ENCODE measurements at regions not wholly inside any gene's neighbourhood (a gene's known extent, or its start where the extent isn't known, plus 50 kb on each side); places are given as distances from the start of the nearest gene placed in this dataset.

DNA sequence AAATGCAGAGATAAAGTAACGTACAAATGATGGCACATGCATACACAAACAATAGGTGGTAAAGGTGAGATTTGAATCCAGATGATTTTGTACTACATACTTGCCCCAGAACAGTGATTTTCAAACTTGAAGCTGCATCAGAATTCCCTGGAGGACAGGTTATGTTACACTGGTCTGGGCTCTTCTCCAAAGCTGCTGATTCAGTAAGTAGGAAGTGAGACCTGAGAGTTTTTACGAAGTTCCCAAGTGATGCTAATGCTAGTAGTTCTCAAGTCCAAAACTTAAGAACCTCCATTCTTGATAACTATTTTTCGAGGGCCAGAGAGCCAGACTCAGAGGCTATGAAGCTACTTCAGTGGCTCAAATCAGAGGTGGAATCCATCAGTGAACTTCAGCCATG is 159.0 kb upstream of the POM121L12 start:
- Histone ChIP-seq H3K36me3 (ENCODE audit: control insufficient read depth in 2 of 4, insufficient read depth in 4 of 4, low read length in 3 of 4) (no peaks in the 10 kb centered on the region), H3K9ac (replicated peaks in 1 of 4; ENCODE audit: extremely low read depth in 1 of 4, low read depth in 3 of 4, low read length in 3 of 4) (no peak overlapping the region), H3K27me3 (replicated peaks in 1 of 4; ENCODE audit: control insufficient read depth in 3 of 4, extremely low read depth in 1 of 4, insufficient read depth in 3 of 4, low read length in 3 of 4) (no peaks in the 10 kb centered on the region), H2BK120ac (replicated peaks; ENCODE audit: low read depth, low read length) (no peak overlapping the region), H3K79me1 (ENCODE audit: low read depth, low read length) (no peaks in the 10 kb centered on the region), H2AK5ac (ENCODE audit: low read depth, low read length) (no peak overlapping the region), H3K23me2 (ENCODE audit: low read depth, low read length) (no peaks in the 10 kb centered on the region), H2AFZ (ENCODE audit: low read length) (no peak overlapping the region), H4K20me1 (replicated peaks in 1 of 2; ENCODE audit: control insufficient read depth in 1 of 2, insufficient read depth in 2 of 2, low read length in 2 of 2) (no peaks in the 10 kb centered on the region), H3K27ac (ENCODE audit: low read depth, low read length) (no peak overlapping the region), H3K9me3 (ENCODE audit: insufficient read depth in 2 of 2, low read depth in 1 of 2, low read length in 1 of 2) (no peaks in the 10 kb centered on the region), H4K5ac (ENCODE audit: insufficient read length, low read depth, low read length) (no peak overlapping the region), H3K4me3 (ENCODE audit: extremely low read depth in 1 of 4, insufficient read depth in 2 of 4, low read depth in 3 of 4, low read length in 4 of 4) (no peak overlapping the region), H3K4ac (replicated peaks; ENCODE audit: insufficient read length, low read depth, low read length) (no peak overlapping the region), H2BK15ac (ENCODE audit: low read length) (no peak overlapping the region), H3K4me2 (ENCODE audit: insufficient read depth in 1 of 2, low read depth in 2 of 2, low read length in 2 of 2) (no peak overlapping the region), H3K14ac (ENCODE audit: insufficient read length) (no peak overlapping the region), H3K4me1 (replicated peaks in 1 of 4; ENCODE audit: control insufficient read depth in 3 of 4, insufficient read depth in 4 of 4, low read length in 3 of 4) (no peaks in the 10 kb centered on the region), H3K23ac (ENCODE audit: insufficient read length) (no peak overlapping the region), H2BK5ac (ENCODE audit: low read depth, low read length) (no peak overlapping the region), H3K56ac (replicated peaks; ENCODE audit: insufficient read length, low read depth, low read length) (no peak overlapping the region), H4K91ac (replicated peaks; ENCODE audit: insufficient read length, low read length) (no peak overlapping the region), H2BK12ac (ENCODE audit: low read depth, low read length) (no peak overlapping the region), H2BK20ac (ENCODE audit: low read length) (no peak overlapping the region), H3K79me2 (ENCODE audit: control insufficient read depth in 1 of 2, insufficient read depth in 2 of 2, low read length in 2 of 2) (no peaks in the 10 kb centered on the region), H4K8ac (ENCODE audit: extremely low read depth, insufficient read depth, low read length) (no peak overlapping the region), H3K18ac (ENCODE audit: extremely low read depth, low read length) (no peak overlapping the region)
- FAIRE-seq (no peak), DNase-seq (ENCODE audit: low read depth in 1 of 2, low spot score in 2 of 2) (no peak)
- WGBS, 2 experiments (ENCODE audit: extremely low coverage in 1 of 2, insufficient coverage in 1 of 2, insufficient read length in 1 of 2, insufficient replicate concordance in 2 of 2, low coverage in 1 of 2, low lambda C conversion rate in 2 of 2, missing lambda C conversion rate in 1 of 2), result 94% methylated on average over 3 of the region's 3 CpGs; no CpG with 5 or more reads in 1 of the 2 experiments
- TF ChIP-seq POLR2AphosphoS5 (IDR thresholded peaks at IDR 0.05; ENCODE audit: low read depth, low read length) (no peak), POU5F1 (IDR thresholded peaks at IDR 0.05; ENCODE audit: low read depth, low read length) (no peak), SP1 (IDR thresholded peaks at IDR 0.05; ENCODE audit: low read depth, low read length) (no peak), TBP (IDR thresholded peaks at IDR 0.05; ENCODE audit: low read depth, low read length) (no peak), HDAC2 (IDR thresholded peaks at IDR 0.05; ENCODE audit: borderline replicate concordance in 1 of 2, low read depth in 2 of 2, low read length in 2 of 2) (no peak)
- TF ChIP-seq, protein P1, sequence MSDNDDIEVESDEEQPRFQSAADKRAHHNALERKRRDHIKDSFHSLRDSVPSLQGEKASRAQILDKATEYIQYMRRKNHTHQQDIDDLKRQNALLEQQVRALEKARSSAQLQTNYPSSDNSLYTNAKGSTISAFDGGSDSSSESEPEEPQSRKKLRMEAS (IDR thresholded peaks at IDR 0.05), result no peak
- ChIA-PET CTCF (ENCODE audit: partially characterized antibody) (no interaction called here), POLR2A (ENCODE audit: partially characterized antibody) (no interaction called here)

Measured in H1 (cell line).